Epithelial cell of proximal tubule (primary cell): ENCODE measurements at regions not wholly inside any gene's neighbourhood (a gene's known extent, or its start where the extent isn't known, plus 50 kb on each side); places are given as distances from the start of the nearest gene placed in this dataset.

Experiments used
- DNase-seq: peaks from one replicate; pipeline ENCODE4 v3.0.0-alpha.2; 2011; ENCODE audit warnings: low read depth
- H3K4me3 ChIP-seq: 2 replicates; pipeline ENCODE4 v1.5.1; 2011; ENCODE audit warnings: low read depth, mild to moderate bottlenecking, low read length
- TF ChIP-seq, protein P1 (sequence below): conservative IDR thresholded peaks from 2 replicates; pipeline ENCODE4 v1.5.1; 2012; ENCODE audit warnings: low read depth, mild to moderate bottlenecking, low read length

DNA sequence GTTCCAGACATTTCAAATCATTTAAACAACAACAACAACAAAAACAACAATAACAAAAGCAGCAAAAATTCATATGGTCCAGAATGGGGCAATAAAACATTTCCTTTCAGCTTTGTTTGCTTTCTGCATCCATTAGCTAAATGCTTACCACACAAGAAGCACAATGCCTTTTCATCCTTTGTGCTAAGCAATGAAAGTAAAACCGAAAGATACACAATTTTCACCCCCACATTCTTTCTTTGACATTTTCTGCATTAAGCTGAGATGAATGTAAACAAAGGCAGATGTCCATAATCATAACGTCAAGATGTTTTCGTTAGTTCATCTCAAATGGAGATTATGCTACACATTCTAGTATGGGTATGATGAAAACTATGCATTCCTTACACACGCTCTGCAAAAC is 568.5 kb downstream of the SLITRK6 start:
- no peak overlapping the region for H3K4me3 ChIP-seq
- TF ChIP-seq, protein P1, sequence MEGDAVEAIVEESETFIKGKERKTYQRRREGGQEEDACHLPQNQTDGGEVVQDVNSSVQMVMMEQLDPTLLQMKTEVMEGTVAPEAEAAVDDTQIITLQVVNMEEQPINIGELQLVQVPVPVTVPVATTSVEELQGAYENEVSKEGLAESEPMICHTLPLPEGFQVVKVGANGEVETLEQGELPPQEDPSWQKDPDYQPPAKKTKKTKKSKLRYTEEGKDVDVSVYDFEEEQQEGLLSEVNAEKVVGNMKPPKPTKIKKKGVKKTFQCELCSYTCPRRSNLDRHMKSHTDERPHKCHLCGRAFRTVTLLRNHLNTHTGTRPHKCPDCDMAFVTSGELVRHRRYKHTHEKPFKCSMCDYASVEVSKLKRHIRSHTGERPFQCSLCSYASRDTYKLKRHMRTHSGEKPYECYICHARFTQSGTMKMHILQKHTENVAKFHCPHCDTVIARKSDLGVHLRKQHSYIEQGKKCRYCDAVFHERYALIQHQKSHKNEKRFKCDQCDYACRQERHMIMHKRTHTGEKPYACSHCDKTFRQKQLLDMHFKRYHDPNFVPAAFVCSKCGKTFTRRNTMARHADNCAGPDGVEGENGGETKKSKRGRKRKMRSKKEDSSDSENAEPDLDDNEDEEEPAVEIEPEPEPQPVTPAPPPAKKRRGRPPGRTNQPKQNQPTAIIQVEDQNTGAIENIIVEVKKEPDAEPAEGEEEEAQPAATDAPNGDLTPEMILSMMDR, result no peak
- no peak for DNase-seq

GRCh38 chr13:85228692-85229091 is 570.5 kb downstream of the SLITRK6 start:
- no peak for DNase-seq
- H3K4me3 ChIP-seq, result no peak overlapping the region
- TF ChIP-seq, protein P1, result no peak

- H3K4me3 ChIP-seq, result no peak overlapping the region
- no peak for DNase-seq
Measured at GRCh38 chr13:85223883-85224656, 575.1 kb downstream of the SLITRK6 start.

GRCh38 chr13:85216576-85216975 is 582.6 kb downstream of the SLITRK6 start:
- TF ChIP-seq, protein P1, result no peak
- DNase-seq, result no peak
- H3K4me3 ChIP-seq, result no peak overlapping the region

More at GRCh38 chr13:85223883-85224656, 575.1 kb downstream of the SLITRK6 start:
- TF ChIP-seq, protein P1, result no peak

DNA sequence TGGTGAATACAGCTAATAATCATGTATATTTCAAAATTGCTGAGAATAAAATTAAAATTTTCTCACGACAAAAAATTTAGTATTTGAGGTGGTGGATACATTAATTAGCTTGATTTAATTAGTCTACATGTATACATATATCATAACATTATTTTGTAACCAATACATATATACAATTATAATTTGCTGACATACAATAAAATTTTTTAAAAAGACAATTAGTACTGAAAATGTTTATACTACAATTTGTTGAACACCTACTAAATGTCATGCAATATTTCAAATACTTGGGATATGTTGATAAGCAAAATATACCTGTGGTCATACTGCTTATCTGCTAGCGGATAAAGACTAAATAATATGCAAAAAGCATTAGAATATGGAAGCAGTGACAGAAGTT is 586.5 kb downstream of the SLITRK6 start:
- H3K4me3 ChIP-seq, result no peak overlapping the region
- TF ChIP-seq, protein P1, result no peak
- DNase-seq, result no peak

DNA sequence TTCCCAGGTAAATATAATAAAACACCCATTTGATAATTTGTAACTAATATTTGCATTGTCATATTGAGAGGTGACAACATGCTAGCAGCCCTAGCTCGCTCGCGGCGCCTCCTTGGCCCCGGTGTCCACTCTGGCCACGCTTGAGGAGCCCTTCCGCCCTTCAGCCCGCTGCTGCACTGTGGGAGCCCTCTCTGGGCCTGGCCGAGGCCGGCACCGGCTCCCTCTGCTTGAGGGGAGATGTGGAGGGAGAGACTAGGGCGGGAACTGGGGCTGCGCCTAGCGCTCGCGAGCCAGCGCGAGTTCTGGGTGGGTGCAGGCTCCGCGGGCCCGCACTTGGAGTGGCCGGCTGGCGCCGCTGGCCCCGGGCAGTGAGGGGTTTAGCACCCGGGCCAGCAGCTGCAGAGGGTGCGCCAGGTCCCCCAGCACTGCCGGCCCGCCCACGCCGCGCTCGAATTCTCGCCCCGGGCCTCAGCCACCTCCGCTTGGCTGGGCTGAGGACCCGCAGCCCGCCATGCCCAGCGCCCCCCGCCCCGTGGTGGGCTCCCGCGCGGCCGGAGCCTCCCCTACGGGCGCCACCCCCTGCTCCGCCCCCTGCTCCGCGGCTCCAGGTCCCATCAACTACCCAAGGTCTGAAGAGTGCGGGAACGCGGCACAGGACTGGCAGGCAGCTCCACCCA is 594.4 kb downstream of the SLITRK6 start:
- H3K4me3 ChIP-seq, result no peak overlapping the region
- DNase-seq, result no peak
- TF ChIP-seq, protein P1, result no peak
